ENCODE measurements at regions not wholly inside any gene's neighbourhood (a gene's known extent, or its start where the extent isn't known, plus 50 kb on each side); places are given as distances from the start of the nearest gene placed in this dataset.

DNA sequence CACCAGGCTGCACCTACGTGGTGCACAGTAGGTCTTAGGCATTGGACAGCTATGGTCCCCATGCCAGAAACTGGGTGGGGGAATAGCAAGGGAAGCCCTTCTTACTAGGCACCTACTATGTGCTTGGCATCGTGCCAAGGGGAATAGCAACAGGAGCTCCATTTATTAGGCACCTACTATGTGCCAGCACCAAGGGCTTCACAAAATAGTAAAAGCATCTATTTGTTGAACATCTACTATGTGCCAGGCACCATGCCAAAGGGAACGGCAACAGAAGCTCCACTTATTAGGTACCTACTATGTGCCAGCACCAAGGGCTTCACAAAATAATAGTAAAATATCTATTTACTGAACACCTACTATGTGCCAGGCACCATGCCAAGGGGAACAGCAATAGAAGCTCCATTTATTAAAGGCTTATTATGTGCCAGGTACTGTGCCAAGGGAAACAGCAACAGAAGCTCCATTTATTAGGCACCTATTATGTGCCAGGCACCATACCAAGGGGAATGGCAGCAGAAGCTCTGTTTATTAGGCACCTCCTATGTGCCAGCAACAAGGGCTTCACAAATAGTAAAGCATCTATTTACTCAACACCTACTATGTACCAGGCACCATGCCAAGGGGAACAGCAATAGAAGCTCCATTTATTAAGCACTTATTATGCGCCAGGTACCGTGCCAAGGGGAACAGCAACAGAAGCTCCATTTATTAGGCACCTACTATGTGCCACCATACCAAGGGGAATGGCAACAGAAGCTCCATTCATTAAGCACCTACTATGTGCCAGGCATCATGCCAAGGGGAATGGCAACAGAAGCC, 108.5 kb downstream of the PTPRS start:
- TF ChIP-seq ZBTB1 (CRISPR knock-in tag; IDR thresholded peaks at IDR 0.05; ENCODE audit: borderline replicate concordance) = no peak
- TF ChIP-seq, protein P1, sequence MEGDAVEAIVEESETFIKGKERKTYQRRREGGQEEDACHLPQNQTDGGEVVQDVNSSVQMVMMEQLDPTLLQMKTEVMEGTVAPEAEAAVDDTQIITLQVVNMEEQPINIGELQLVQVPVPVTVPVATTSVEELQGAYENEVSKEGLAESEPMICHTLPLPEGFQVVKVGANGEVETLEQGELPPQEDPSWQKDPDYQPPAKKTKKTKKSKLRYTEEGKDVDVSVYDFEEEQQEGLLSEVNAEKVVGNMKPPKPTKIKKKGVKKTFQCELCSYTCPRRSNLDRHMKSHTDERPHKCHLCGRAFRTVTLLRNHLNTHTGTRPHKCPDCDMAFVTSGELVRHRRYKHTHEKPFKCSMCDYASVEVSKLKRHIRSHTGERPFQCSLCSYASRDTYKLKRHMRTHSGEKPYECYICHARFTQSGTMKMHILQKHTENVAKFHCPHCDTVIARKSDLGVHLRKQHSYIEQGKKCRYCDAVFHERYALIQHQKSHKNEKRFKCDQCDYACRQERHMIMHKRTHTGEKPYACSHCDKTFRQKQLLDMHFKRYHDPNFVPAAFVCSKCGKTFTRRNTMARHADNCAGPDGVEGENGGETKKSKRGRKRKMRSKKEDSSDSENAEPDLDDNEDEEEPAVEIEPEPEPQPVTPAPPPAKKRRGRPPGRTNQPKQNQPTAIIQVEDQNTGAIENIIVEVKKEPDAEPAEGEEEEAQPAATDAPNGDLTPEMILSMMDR (CRISPR knock-in tag; IDR thresholded peaks at IDR 0.05) = no peak
- TF ChIP-seq, protein P2, sequence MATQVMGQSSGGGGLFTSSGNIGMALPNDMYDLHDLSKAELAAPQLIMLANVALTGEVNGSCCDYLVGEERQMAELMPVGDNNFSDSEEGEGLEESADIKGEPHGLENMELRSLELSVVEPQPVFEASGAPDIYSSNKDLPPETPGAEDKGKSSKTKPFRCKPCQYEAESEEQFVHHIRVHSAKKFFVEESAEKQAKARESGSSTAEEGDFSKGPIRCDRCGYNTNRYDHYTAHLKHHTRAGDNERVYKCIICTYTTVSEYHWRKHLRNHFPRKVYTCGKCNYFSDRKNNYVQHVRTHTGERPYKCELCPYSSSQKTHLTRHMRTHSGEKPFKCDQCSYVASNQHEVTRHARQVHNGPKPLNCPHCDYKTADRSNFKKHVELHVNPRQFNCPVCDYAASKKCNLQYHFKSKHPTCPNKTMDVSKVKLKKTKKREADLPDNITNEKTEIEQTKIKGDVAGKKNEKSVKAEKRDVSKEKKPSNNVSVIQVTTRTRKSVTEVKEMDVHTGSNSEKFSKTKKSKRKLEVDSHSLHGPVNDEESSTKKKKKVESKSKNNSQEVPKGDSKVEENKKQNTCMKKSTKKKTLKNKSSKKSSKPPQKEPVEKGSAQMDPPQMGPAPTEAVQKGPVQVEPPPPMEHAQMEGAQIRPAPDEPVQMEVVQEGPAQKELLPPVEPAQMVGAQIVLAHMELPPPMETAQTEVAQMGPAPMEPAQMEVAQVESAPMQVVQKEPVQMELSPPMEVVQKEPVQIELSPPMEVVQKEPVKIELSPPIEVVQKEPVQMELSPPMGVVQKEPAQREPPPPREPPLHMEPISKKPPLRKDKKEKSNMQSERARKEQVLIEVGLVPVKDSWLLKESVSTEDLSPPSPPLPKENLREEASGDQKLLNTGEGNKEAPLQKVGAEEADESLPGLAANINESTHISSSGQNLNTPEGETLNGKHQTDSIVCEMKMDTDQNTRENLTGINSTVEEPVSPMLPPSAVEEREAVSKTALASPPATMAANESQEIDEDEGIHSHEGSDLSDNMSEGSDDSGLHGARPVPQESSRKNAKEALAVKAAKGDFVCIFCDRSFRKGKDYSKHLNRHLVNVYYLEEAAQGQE (IDR thresholded peaks at IDR 0.05; ENCODE audit: borderline replicate concordance in 1 of 2, low read depth in 1 of 2, low read length in 2 of 2) = no peak

All from HepG2 (cell line).